ENCODE measurements at regions not wholly inside any gene's neighbourhood (a gene's known extent, or its start where the extent isn't known, plus 50 kb on each side); places are given as distances from the start of the nearest gene placed in this dataset.

DNA sequence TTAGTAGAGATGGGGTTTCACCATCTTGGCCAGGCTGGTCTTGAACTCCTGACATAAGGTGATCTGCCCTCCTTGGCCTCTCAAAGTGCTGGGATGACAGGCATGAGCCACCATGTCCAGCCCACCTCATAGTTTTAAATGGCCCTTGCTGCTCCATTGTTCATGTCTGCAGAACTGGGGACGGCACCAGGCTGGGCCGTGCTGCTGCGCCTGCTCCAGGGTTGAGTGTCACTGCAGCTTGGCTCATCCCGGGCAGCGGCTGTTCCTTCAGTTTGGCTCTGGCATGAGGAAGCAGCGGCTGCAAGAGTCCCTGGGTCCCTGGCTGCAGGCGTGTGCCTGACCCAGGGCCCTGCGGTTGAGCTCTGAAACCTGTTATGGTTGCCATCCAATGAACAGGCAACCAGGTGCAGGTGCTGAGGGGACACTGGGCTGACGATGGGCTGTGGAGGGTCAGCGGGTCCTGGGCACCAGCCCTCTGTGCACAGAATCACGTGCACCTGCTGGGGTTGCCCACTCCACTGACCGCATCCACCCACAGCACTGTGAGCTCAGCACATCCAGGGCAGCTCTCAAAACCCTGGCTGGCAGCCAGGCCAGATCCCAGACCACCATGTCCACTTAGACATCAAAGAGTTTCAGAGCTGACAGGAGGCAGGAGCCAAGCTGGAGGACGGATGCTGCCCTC, 70.2 kb upstream of the PPP2R2D start:
- TF ChIP-seq GATA3 (IDR thresholded peaks at IDR 0.05; ENCODE audit: low read depth, low read length) (no peak), GATA2 (IDR thresholded peaks at IDR 0.05; ENCODE audit: low read depth, low read length) (no peak)

Data from SH-SY5Y (cell line).